ENCODE measurements at regions not wholly inside any gene's neighbourhood (a gene's known extent, or its start where the extent isn't known, plus 50 kb on each side); places are given as distances from the start of the nearest gene placed in this dataset.

DNA sequence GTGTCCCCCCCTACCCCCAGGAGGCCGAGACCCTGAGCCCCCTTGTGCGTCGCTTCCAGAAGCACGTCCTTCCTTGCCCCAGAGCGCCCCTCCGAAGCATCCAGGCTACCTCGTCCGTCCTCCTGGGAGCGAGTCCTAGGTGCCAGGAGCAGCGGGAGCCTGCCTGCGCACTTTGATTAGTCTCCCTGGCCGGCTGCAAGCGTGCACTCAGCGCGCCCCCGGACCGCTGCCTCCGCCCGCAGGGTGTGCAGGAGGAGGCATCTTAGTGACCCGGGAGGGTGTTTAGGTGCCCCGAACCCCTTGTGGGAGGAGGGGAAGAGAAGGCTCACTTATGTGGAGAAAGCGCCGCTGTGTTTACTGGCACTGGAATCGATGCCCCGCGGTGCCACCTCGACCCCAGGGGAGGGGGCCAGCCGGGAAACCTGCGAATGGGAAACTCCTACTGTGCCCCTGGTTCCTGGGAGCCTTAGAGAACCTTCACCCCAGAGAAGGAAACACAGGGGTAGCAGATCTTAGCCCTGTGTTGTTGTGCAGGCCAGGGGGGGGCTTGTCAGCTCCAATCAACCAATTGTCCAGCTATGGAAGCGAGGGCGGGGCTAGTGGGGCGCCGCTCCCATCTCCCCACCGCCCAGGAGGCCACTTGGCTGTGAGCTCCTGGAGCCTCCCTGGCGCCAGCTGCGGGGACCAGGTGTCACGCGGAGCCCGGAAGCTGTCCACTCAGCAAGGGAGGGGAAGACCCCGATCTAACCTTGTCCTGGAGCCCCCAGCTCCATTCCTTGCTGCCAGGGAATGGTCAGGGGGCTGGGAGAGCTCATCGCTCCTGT lies 922.8 kb upstream of the EEF2KMT start:
- TF ChIP-seq, protein P1, sequence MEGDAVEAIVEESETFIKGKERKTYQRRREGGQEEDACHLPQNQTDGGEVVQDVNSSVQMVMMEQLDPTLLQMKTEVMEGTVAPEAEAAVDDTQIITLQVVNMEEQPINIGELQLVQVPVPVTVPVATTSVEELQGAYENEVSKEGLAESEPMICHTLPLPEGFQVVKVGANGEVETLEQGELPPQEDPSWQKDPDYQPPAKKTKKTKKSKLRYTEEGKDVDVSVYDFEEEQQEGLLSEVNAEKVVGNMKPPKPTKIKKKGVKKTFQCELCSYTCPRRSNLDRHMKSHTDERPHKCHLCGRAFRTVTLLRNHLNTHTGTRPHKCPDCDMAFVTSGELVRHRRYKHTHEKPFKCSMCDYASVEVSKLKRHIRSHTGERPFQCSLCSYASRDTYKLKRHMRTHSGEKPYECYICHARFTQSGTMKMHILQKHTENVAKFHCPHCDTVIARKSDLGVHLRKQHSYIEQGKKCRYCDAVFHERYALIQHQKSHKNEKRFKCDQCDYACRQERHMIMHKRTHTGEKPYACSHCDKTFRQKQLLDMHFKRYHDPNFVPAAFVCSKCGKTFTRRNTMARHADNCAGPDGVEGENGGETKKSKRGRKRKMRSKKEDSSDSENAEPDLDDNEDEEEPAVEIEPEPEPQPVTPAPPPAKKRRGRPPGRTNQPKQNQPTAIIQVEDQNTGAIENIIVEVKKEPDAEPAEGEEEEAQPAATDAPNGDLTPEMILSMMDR (IDR thresholded peaks at IDR 0.05), result no peak
- TF ChIP-seq POLR2A (IDR thresholded peaks at IDR 0.05), result no peak
